AG04449 (cell line): ENCODE measurements at regions not wholly inside any gene's neighbourhood (a gene's known extent, or its start where the extent isn't known, plus 50 kb on each side); places are given as distances from the start of the nearest gene placed in this dataset.

Experiments
- CTCF ChIA-PET: fragments of 350-600 bp; formaldehyde crosslinking; extraction: SDS; loops from one replicate; lab custom pipeline; 2021; ENCODE audit warnings: antibody characterized with exemption; lab: Yijun Ruan, JAX
- POLR2A ChIA-PET: fragments of 400-600, 350-600 bp; formaldehyde crosslinking; extraction: SDS; loops from one replicate; lab custom pipeline; 2020; ENCODE audit warnings: antibody characterized with exemption, inconsistent platforms; lab: Yijun Ruan, JAX
- DNase-seq: peaks from one replicate; pipeline ENCODE4 v3.0.0-alpha.2; 2010; ENCODE audit warnings: low read depth, low spot score
- H3K4me3 ChIP-seq: 2 replicates; pipeline ENCODE4 v1.5.1; 2011; ENCODE audit warnings: low read depth, mild to moderate bottlenecking, control low read depth, low read length
- TF ChIP-seq, protein P1 (sequence below): IDR thresholded peaks from one replicate; pipeline ENCODE4 v1.5.1; 2011; ENCODE audit warnings: mild to moderate bottlenecking, moderate library complexity, low read length, control low read depth, inconsistent platforms; ENCODE audit not compliant: insufficient read depth; ENCODE audit errors: missing control alignments

GRCh38 chr21:17372200-17372599 lies 140.6 kb upstream of the CXADR start:
- TF ChIP-seq, protein P1, sequence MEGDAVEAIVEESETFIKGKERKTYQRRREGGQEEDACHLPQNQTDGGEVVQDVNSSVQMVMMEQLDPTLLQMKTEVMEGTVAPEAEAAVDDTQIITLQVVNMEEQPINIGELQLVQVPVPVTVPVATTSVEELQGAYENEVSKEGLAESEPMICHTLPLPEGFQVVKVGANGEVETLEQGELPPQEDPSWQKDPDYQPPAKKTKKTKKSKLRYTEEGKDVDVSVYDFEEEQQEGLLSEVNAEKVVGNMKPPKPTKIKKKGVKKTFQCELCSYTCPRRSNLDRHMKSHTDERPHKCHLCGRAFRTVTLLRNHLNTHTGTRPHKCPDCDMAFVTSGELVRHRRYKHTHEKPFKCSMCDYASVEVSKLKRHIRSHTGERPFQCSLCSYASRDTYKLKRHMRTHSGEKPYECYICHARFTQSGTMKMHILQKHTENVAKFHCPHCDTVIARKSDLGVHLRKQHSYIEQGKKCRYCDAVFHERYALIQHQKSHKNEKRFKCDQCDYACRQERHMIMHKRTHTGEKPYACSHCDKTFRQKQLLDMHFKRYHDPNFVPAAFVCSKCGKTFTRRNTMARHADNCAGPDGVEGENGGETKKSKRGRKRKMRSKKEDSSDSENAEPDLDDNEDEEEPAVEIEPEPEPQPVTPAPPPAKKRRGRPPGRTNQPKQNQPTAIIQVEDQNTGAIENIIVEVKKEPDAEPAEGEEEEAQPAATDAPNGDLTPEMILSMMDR = no peak
- POLR2A ChIA-PET = no interaction called here
- no peak overlapping the region for H3K4me3 ChIP-seq
- DNase-seq = no peak
- CTCF ChIA-PET = no interaction called here

DNA sequence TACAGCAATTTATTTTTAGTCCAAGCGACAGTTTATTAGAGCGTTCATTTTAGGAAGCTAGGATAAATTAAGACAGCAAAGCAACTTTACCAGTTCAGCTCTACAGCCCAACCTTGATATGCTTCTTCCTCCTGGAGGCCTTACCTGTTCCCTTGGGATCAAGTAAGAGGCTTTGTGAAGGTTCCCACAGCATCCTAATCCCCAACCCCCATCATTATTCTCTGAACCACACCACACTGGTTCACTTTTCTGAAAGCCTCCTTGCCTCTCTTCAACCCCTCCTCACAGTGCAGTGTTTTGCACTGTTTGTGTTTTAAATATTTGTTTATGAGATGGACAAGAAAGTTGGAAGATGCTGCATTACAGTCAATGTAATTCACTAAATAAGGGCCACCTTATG lies 126.3 kb upstream of the CXADR start:
- CTCF ChIA-PET = interaction anchor here (0.8 to 6.6 kb wide), 14 partner anchors 10 to 539 kb away, joined by 3 to 126 read pairs (median 4); no protein-coding TSS in a partner anchor
- TF ChIP-seq, protein P1 = no peak
- POLR2A ChIA-PET = no interaction called here
- no peak overlapping the region for H3K4me3 ChIP-seq
- DNase-seq = no peak

DNA sequence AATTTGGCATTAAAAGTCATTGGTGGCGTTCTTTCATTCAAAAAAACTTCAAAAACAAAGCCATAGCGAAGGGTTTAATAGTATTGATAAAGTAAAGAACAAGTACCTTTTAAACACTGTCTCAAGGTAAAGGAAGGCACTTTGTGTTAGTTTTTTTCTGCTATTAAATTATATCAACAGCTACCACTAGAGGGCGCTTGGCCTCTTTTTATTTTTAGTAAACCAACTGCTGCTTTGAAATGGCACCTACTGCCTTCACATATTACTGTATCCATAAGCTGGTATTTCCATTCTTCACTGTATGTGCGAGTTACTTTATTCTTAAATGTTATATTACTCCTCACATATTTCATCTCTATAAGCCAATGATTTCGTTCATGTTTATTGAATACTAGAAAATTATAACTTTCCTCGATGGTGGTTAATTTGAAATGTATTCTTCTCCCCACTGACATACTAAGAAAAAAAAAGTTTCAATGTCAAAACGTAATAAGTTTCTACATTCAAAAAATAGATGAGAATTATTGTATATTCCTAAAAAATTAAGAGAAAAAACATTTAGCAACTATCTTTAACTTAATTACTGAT lies 125.7 kb upstream of the CXADR start:
- DNase-seq = peak; percentile 3
- CTCF ChIA-PET = interaction anchor here (0.8 to 6.6 kb wide), 15 partner anchors 9 to 538 kb away, joined by 3 to 126 read pairs (median 4); no protein-coding TSS in a partner anchor
- no peak overlapping the region for H3K4me3 ChIP-seq
- TF ChIP-seq, protein P1 = peak; percentile 36
- POLR2A ChIA-PET = no interaction called here

GRCh38 chr21:17388226-17388625 lies 124.6 kb upstream of the CXADR start:
- TF ChIP-seq, protein P1 = no peak
- no peak for DNase-seq
- ChIA-PET CTCF (interaction anchor here (0.6 to 6.6 kb wide), 9 partner anchors 10 to 209 kb away, joined by 3 to 126 read pairs (median 6); no protein-coding TSS in a partner anchor), POLR2A (no interaction called here)
- no peak overlapping the region for H3K4me3 ChIP-seq

GRCh38 chr21:17389311-17389710 lies 123.5 kb upstream of the CXADR start:
- H3K4me3 ChIP-seq = no peak overlapping the region
- POLR2A ChIA-PET = no interaction called here
- TF ChIP-seq, protein P1 = no peak
- CTCF ChIA-PET = interaction anchor here (2.2 to 6.6 kb wide), 3 partner anchors 166 to 208 kb away, joined by 7 to 126 read pairs (median 38); no protein-coding TSS in a partner anchor
- no peak for DNase-seq

DNA sequence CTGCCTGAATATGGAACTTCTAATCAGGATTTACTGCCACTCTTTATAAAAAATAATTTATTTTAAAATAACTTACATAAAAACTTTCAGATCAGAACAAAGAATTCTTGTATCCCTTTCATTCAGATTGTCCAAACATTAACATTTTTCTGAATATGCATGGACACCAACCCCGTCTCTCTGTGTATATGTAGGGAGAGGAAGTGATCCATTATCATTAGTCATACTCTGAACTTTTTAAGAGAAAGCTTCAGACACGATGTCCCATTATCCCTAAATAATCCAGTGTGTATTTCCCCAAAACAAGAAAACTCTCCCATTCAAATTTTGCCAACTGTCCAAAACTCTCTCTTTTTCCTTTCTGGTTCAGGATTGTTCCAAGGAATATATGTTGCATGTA lies 122.3 kb upstream of the CXADR start:
- no peak for DNase-seq
- H3K4me3 ChIP-seq = no peak overlapping the region
- ChIA-PET POLR2A (no interaction called here), CTCF (interaction anchor here (6.6 kb wide), 1 partner anchor 193 kb away, joined by 126 read pairs; no protein-coding TSS in a partner anchor)
- TF ChIP-seq, protein P1 = no peak
